Activated CD4-positive, CD25-positive, alpha-beta regulatory T cell treated with anti-CD3 and anti-CD28 coated beads, Interleukin-2, amount 50 U/mL, for 24 hours (primary cell): ENCODE measurements at regions not wholly inside any gene's neighbourhood (a gene's known extent, or its start where the extent isn't known, plus 50 kb on each side); places are given as distances from the start of the nearest gene placed in this dataset.

Experiments
- ATAC-seq, 2 donors: fragments of 150-1000 bp; cut with Tn5 transposase; one replicate each; pipeline ENCODE4 v1.10.0; 2021; ENCODE audit warnings: mild to moderate bottlenecking in 1 of 2, moderate library complexity in 1 of 2

DNA sequence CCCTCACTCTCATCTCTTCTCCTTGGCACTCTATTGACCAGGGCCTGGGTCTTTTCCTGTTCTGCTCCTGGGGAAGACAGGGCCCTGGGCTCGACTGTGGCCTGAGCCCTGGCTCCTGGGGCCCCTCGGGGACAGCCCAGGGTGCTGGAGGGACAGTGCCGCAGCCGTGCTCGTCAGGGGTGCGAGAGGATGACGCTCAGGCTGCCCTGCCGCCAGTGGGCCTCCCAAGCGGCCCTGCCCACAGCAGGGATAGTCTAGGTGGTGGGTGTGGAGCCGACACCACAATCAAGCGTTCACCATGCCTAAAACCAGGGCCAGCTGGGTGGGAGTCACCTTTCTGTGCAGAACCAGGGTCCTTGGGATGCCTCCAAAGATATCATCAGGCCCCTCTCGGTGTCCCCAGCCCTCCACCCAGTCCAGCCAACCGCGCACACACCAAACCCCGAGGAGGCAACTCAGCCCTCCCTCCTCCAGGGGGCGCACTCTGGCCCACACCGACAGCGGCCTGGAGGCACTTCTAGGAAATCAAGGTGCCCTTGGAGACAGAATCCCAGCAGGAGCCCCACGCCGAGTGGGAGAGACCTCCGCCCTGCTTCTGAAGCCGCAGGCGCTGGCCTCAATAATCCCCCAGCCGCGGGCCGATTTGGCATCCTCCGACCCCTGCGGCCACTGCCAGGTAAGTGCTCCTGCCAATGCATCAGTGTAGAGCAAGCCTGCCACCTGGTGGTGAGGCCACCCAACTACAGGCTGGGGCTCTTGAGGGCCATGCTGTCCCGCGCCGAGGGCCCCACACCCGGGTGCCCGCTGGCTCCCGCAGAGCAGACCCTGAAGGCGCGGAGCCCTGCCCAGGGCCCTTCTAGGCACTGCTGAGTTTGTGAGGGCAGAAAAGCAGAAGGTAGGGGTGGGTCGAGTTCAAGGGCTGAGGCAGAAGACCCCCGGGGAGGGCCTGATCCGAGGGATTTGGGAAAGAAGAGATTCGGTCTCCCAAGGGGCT is 496.4 kb downstream of the BUD13 start:
- ATAC-seq = peak; percentile 72 to 77

DNA sequence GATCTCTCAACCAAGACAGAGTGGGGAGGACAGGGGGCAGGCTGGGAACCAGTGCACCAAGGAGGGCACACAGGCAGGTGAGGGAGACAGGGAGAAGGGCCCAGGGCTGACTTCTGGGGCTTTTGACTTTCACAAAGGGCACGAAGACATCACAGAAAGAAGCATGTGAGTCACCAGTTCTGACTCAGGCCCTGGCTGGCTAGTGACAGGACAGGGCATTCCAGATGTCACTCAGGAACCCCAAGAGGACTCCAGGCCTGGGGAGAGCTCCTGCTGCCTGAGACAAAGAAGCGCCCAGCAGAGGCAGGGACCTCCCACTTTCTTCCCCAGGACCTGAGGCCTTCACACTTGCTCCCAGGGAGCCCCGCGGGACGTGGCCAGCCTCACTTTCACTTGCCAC is 497.2 kb downstream of the BUD13 start:
- no peak for ATAC-seq

DNA sequence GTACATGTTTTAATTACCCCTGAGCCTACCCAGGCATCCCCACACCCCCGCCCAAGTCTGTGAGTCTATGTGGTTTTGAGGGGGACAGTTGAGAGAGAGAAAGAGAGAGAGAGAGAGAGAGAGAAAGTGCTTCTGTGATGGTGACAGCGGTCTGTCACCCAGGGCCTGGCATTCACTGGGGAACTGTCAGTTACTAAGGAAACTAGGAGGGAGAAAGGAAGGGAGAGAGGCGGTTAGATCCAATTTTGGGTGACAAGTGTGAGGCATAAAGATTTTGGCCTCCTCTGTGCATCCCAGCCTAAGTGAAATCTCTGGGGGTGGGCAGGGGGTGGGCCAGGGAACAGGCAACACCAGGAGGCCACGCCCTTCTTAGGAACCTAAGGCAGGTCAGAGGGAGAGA is 498.3 kb downstream of the BUD13 start:
- no peak for ATAC-seq

DNA sequence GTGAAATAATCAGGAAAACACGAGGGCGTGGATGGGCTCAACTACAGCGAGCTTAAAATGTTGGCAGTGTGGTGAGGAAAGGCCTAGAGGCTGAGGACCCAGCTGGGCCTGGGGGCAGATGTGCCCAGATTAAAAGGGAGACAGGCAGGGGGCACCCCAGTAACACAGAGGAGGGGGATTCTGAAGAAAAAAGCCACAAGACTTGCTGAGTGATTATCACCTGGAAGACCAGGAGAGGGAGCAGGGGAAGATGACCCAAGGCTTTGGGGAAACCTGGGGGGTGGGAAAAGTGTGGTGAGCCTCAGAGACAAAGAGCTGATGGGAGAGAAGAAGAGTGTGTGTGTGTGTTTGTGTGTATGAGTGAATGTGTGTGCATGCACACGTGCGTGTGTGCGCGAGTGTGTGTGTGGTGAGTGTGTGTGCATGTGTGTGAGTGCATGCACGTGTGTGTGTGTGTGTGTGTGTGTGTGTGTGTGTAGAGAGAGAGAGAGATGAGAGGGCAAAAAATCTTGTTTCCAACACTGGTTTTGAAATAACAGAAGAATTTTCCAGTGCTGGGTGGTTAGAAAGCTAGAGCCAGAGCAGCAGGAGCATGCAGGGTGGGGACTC is 500.5 kb downstream of the BUD13 start:
- ATAC-seq = no peak

DNA sequence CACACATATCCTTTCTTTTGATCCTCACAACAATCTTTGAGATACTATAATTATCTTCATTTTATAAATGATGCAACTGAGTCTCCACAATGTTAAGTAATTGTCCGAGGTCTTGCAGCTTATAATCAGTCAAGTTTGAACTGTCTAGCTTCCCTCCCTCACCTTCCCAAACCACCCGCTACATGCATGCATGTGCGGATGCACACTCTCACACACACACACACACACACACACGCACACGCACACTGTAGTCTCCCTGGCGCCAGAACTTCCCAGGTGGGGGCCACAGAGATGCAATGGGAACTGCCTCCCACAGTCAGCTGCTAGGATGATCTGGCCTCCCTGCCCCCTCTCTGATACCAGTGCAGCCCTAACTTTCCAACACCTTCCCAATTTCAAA is 501.3 kb downstream of the BUD13 start:
- no peak for ATAC-seq

DNA sequence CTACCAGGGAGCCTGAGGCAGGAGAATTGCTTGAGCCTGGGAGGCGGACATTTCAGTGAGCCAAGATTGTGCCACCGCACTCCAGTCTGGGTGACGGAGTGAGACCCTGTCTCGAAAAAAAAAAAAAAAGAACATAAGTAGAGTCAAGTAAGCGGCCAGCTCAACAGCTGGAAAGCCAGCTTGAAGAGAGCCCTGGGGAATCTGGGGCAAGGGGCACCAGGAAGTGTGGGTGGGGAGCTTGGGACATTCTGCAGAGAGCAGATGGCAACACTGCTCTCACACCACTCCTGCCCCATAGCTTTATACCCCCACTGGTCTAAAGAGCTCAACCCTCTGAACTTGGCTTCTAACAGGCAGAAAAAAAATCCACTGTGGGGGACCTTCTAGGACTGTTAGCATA is 505.6 kb downstream of the BUD13 start:
- no peak for ATAC-seq

DNA sequence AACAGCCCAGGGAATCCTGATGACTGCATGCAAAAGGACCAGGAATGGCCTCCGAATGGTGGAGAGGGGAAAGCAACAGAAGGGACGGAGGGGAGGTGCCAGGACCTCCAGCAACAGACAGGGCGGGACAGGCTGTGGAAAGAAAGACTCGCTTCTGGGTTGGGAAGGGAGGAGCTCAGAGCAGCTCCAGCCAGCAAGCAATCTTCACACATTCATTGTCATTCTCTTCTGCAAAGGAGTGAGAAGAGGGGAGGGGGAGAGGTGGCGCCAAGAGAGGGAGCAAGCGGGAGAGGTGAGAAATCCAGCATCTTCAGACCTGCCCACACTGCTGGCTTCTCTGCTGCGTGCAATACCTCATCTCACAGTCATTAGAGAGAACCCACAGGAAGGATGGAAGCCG is 509.0 kb downstream of the BUD13 start:
- ATAC-seq = no peak

DNA sequence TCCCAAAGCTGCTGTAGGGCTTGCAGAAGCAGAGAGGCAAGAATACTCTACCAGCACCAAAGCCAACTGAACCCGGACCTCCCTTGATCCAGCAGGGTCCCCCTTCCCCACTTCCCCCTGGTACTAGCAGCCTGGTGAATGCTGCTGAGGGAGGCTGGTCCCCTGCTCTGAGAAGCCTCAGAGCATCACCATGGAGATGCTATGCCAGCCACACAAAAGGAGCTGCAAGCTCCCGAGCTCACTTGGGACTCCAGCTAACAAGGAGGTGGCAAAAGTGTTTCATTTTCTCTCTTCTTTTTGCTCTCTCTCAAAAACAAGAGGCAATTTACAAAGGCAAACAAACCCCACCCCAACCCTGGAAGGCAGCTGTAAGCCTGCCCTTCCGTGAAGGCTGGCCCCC is 509.8 kb downstream of the BUD13 start:
- ATAC-seq = no peak

DNA sequence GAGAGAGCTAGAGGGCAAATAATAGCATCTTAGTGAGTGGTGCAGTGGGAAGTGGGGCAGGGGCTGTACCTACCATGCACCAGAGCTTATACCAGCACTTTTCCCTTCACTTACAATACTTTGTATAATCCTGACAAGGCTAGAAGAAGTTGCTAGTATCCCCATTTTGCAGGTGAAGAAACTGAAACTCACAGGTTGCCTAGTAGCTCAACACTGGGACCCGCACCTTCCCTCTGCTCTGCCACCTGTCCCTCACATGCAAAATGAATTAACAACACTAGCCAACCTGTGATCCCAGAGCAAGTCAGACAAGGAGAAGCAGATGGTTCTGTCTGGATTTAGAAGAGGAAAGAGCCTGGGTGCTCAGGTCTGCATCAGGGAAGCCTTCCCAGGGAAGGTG is 510.4 kb downstream of the BUD13 start:
- ATAC-seq = no peak

DNA sequence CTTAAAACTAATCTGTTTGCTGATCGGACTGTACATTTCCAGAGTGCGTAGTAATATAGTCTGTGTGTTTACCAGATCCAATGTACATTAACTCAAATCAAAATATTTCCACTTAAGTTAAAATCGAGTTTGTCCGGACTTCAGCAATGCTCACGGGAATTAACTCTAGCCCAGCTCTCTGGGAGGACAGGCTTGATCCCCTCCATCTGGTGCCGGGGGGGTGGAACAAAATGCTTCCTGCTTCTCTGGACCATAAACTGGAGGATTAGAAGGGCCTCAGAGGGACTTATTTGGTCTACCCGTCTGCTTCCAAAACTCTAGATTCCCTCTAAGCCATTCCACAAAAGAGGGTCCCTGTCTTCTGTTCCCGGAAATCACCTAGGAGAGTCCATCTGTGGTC is 511.2 kb downstream of the BUD13 start:
- no peak for ATAC-seq

DNA sequence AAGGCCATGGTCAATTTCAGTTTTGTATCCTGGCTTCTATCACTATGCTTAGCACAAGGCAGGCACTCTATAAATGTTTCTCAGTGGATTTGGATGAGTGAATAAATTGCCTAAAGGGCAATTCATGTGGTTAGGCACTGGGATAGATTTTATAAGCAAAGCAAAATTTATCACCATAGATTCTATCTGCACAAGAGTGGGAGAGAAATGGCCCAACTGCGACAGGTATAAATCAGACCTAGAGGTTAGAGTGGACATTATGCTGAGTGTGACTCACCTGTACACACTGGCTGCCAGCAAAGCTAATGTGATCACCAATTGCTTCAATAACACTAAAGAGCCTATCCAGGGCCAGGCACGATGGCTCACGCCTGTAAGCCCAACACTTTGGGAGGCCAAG is 514.0 kb downstream of the BUD13 start:
- ATAC-seq = no peak

DNA sequence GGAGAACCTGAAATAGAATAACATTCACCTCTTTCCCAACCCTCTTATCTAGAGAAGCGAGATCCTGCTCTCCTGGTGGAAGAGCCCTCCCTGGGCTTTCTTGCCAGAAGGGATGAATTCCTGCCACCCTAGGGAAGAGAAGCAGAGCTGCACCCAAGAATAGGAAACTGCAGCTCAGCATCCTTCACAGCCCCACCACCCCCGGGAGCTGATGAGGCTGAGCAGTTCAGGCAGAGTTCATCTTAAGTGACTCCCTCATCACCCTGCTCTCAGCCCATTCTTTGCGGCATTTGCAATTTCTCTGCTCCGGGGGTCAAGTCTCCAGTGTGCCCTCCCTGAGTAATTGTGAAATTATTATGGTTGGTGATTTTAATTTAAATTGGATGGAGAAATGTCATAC is 514.9 kb downstream of the BUD13 start:
- no peak for ATAC-seq

DNA sequence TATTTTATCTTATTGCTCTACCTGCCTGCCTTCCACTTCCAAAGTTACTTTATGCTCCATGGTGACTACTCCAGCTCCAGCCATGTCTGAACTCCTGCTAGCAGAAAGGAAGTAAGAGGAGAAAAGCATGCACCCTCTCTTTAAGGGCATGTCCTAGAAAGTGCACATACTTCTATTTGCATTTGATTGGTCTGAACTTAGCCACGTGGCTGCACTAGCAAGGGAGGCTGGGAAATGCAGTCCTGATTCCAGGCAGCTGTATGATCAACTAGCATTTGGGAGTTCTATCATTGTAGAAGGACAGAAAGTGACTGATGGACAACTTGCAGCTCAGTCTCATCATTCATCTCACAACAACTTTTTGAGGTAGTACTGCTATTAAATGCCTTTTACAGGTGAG is 515.7 kb downstream of the BUD13 start:
- no peak for ATAC-seq

DNA sequence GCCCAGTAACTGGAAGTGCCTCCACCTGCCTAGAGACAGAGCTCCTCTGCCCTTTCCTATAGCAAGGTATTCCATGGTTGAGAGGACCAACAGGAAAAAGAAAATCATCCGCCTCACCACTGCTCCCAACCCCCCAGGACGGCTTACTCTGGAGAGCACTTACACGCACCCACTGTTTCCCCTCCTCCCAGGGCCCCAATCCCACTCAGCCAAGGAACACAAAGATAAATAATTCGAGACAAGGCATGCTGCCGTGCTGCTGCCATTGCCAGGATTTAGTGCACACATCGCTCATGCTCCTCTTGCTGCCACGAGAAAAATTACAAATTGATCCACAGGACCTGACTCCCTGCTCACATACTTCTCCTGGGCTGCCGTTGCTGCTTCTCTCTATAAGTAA is 516.6 kb downstream of the BUD13 start:
- no peak for ATAC-seq

DNA sequence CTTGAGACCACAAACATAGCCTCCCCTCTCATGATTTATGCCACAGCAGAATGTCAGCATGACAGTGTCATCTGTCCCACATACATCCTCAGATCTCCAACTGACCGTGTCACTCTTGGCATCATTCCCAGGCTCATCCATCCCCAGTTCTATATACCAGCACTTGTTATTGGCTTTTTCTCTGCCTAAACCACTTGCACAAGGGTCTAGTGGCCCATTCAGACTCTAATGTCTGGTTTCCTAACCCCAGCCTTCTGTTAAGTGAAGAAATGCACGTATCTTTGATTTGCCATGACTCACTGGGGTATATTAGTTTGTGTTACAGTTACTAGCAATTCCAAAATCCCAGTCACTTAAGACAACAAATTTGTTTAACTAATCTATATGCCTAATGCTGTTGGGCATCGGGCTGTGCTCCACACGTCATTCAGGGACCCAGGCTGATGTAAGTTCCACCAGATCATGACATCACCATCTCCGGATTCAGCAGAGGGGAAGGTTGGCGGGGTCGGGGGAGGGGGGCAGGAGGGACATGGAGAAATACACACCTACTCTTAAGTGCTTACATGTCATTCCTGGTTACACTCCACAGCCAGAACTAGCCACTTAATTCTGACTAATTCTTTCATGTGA is 517.4 kb downstream of the BUD13 start:
- no peak for ATAC-seq

DNA sequence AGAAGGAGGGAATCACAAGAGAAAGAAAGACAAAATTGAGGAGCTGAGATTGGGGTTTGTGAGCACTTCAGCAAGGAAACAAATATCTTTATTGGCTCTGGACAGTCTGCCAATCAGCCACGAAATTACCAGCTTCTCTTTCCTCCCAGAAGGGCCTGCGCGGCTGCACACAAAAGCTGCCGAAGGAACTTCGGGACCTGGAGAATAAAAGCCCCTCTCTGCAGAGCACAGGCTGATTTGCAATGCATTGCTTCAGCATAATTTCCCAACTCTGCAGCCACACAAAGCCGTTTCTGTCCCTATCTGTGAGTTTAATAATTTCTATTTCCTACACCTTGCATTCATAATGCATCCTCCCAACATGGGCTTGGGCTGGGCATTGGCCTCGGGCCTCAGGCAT is 522.6 kb downstream of the BUD13 start:
- no peak for ATAC-seq

DNA sequence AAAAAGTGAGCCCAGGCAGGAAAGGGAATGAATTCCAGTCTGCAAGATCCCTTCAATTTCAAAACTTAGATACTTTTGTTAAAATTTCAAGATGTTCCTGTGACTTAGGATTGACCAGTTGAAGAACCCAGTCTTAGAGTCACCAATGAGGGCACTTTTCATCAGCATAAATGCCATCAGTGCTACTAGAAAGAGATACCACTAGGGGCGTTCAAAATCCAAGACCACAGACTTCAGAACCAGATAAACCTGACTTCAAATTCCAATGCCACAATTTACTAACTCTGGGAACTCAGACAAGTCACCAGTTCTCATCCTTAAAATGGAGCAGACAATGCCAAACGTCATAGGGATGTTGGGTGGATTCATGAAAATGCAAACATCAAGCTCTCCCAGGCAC is 523.2 kb downstream of the BUD13 start:
- no peak for ATAC-seq

DNA sequence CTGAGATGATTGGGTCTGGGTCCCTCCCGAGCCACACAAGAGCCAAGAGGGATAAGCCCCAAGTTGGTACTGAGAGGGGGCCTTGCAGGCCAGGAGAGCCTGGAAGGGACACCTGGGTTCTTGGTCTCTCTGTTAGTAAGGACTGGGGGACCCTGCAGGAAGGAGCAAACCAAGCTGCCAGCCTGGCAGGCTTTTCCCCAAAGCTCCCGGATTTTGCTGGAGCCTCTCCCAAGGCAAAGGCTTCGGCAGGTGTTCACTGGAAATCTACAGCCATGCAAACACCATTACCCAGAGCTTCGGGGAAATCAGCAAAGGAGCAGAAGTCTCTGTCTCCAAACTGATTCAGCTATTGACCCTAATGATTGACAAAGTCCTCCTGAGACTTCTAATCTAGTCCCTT is 527.9 kb downstream of the BUD13 start:
- ATAC-seq = no peak

DNA sequence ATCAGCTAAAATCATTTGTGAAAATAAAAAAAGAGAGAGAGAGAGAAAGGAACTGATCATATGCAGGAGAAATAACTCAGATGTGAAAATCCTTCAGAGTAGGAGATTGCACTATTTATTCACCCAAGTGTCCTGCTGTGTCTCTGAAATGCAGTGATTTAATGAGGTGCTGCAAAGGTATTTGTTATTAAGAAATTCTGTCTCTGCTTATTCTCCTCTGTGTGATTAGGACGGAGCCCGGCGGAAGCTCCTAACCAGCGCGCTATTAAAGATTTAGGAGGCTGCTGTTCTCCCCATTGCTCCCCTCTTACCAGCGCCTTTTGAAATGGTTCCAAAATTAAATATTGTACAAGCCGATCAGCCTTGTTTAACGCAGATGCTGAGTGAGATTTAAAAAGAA is 528.3 kb downstream of the BUD13 start:
- no peak for ATAC-seq

DNA sequence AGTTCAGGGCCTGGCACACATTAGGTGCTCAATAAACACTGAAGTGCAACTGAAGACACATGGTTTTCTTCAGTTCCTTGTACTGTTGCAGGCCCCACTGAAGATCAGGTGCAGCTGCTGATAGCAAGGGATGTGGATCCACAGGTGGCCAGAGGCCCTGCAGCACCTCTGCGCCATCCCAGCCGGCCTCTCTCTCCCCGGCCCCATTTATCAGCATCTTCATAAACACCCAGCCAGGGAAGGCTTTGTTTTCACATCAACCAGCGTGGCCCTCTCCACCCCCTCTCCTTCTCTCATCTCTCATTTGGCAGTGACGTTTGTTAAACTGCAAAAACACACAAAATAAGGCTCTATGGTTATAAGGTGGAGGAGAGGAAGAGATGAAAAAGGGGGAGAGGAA is 528.8 kb downstream of the BUD13 start:
- no peak for ATAC-seq

DNA sequence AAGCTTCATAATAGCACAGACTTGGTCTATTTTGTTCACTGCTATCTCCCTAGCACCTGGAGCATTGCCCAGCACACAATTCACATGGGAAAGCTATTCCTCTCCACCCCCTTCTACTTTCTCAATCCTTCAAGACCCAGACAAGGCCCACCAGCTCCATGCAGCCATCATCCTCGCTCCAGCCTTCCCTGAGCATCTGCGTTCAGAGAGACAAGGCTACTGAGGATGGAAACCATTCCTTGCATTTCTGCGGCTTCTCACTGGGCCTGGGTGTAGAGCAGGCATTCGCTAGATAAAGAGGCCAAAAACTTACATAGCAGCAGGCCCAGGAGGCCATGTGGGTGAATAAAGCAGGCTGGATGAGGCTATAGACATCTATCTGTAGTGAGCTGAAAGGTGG is 530.8 kb downstream of the BUD13 start:
- no peak for ATAC-seq

DNA sequence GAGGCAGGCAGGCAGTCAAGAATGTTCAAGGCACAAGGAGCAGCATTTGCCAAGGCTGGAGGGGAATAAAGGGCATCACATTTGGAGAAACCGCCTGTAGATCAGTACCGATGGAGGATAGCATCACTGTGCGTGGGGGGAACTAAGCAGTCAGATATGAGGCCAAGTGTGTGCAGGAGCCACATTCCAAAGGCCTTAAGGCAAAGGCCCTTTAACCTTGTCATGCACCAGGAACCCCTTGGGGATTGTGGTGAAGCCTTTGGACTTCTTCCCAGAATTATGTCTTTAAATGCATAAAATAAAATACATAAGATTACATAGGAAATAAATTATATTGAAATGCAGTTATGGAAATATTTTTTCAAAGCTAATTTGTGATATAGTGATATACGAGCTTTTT is 532.1 kb downstream of the BUD13 start:
- no peak for ATAC-seq

DNA sequence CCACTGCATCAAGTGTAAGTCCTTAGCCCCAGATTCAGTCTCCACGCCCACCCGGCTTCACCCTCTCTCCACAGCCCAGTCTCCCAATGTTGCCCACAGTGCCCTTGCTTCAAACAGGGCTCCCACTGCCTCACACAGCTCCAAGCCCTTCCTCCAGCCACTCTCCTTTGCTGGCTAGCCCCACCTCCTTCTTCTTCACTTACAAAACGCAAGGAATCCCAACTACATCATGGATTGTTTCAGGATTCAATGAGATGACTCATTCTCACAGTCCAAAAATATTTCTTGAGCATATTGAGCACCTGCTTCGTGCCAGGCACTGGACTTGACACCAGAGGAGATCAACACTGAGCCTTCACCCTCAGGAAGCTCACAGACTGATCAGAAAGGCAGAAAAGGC is 533.5 kb downstream of the BUD13 start:
- no peak for ATAC-seq

DNA sequence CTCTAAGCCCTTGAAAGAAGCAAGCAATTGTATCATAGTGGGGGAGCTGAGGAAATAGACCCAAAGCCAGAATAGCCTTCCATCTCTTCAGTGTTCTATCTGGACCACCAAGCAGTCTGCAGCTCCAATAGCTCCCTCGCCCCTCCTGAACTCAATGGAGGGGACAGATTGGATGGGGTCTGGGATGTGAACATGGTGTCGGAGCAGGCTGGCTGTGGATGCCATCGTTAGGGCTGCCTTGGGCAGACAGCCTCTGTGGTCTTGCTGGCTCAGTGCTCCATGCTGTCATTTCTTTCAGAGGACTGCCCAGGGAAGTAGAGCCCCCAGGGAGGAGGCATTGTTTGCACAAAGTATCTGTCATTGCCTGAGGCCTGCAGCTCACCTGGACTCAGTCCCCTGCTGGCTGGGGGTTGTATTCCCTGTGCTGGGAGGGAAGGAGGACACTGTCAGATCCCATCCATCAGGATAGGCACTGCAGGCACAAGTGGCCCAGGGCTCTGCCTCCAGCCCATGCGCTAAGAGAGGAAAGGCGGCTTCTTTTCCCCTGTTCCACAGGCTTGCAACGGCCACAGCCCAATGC is 537.7 kb downstream of the BUD13 start:
- ATAC-seq = no peak
